HepG2 (cell line): ENCODE measurements at regions not wholly inside any gene's neighbourhood (a gene's known extent, or its start where the extent isn't known, plus 50 kb on each side); places are given as distances from the start of the nearest gene placed in this dataset.

ENCODE experiments used
- TF ChIP-seq, protein P1 (sequence below), 2 experiments: fragments of 450-650 bp in 1 of 2; sonication (generic) in 1 of 2; formaldehyde crosslinking in 1 of 2; IDR thresholded peaks; 2 replicates each; pipeline versions ENCODE4 v1.6.1 to v1.8.0; 2016 to 2022; ENCODE audit warnings: antibody characterized with exemption in 1 of 2, mild to moderate bottlenecking in 1 of 2, missing genetic modification reagents in 1 of 2

DNA sequence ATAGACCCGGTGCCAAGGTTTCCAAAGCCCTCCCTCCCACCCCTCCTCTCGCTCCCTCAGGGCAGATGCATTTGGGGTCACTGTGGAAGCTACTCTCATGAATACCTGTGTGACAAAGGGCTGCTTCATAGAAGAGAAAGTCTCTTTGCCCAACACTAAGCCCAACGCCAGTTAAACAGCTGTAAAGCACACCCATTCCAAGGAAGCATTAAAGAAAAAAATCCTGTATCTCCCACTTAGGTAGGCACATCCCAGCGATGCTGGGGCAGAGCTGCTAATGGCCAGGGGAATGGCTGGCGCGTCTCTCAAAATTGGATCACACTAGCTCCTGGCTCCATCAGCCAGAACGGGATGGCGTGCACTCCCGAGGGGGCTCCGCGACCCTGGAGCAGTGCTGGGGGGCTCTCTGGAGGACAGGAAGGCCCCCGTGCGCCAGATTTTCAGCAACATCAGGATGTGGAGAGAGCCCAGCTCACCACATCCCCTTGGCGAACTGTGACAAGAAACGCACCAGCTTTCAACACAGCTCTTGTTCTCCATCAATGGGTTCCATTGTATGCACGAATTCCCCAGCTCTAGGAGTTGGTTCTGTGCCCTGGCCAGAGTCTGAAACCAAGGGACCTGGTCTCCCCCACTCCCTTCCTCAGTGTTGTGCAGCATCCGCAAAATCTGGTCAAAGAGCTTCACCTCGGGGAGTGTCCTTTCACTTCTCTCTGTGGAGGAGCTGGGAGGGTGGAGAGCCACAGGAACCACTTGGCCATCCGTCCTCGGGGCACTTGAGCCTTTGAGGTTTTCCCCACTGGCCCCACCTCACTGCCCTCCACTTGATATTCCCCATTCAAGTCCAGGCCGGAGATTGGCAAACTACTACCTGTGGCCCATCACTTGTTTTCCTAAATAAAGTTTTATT, 74.1 kb downstream of the TFAP2C start (continued):
- TF ChIP-seq, protein P1, sequence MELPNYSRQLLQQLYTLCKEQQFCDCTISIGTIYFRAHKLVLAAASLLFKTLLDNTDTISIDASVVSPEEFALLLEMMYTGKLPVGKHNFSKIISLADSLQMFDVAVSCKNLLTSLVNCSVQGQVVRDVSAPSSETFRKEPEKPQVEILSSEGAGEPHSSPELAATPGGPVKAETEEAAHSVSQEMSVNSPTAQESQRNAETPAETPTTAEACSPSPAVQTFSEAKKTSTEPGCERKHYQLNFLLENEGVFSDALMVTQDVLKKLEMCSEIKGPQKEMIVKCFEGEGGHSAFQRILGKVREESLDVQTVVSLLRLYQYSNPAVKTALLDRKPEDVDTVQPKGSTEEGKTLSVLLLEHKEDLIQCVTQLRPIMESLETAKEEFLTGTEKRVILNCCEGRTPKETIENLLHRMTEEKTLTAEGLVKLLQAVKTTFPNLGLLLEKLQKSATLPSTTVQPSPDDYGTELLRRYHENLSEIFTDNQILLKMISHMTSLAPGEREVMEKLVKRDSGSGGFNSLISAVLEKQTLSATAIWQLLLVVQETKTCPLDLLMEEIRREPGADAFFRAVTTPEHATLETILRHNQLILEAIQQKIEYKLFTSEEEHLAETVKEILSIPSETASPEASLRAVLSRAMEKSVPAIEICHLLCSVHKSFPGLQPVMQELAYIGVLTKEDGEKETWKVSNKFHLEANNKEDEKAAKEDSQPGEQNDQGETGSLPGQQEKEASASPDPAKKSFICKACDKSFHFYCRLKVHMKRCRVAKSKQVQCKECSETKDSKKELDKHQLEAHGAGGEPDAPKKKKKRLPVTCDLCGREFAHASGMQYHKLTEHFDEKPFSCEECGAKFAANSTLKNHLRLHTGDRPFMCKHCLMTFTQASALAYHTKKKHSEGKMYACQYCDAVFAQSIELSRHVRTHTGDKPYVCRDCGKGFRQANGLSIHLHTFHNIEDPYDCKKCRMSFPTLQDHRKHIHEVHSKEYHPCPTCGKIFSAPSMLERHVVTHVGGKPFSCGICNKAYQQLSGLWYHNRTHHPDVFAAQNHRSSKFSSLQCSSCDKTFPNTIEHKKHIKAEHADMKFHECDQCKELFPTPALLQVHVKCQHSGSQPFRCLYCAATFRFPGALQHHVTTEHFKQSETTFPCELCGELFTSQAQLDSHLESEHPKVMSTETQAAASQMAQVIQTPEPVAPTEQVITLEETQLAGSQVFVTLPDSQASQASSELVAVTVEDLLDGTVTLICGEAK (IDR thresholded peaks at IDR 0.05), result no peak
- TF ChIP-seq, protein P1 (CRISPR knock-in tag; IDR thresholded peaks at IDR 0.05), result peak; percentile 55; the same call in 1 of the 2 replicates
